ENCODE measurements at regions not wholly inside any gene's neighbourhood (a gene's known extent, or its start where the extent isn't known, plus 50 kb on each side); places are given as distances from the start of the nearest gene placed in this dataset.

DNA sequence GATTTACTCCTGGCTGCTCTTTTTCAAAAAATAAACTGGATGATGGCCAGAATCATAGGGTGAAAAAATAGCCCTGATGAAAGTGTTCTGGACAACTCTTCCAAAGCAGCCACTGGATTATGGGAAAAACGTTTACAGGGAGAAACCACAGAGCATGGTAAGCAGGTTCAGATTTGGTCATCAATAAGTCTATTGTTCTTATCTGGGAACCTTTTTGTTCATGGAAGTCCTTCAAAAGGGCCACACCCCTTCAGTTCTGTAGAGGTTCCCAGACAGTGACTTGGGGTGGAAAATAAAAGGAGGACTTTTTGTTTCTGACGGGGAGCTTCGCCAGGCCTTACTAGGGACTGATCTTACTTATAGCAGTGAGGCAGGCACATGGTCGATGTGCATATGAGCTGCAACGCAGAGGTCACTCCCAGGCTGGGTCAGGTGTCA, 117.4 kb upstream of the SLC38A2 start:
- Histone ChIP-seq H2BK5ac (ENCODE audit: low read depth, low read length) (no peak overlapping the region), H3K4me3 (ENCODE audit: extremely low read depth in 1 of 4, insufficient read depth in 2 of 4, low read depth in 3 of 4, low read length in 4 of 4) (no peak overlapping the region), H3K4me2 (ENCODE audit: insufficient read depth in 1 of 2, low read depth in 2 of 2, low read length in 2 of 2) (no peak overlapping the region), H2BK12ac (ENCODE audit: low read depth, low read length) (no peak overlapping the region; the same call in 1 of the 2 replicates), H3K79me2 (ENCODE audit: control insufficient read depth in 1 of 2, insufficient read depth in 2 of 2, low read length in 2 of 2) (no peaks in the 10 kb centered on the region), H4K20me1 (replicated peaks in 1 of 2; ENCODE audit: control insufficient read depth in 1 of 2, insufficient read depth in 2 of 2, low read length in 2 of 2) (no peaks in the 10 kb centered on the region), H3K23ac (ENCODE audit: insufficient read length) (no peak overlapping the region), H2BK15ac (ENCODE audit: low read length) (no peak overlapping the region), H4K91ac (replicated peaks; ENCODE audit: insufficient read length, low read length) (no peak overlapping the region), H2BK20ac (ENCODE audit: low read length) (peak overlapping the region; percentile 38; the same call in 1 of the 2 replicates), H3K14ac (ENCODE audit: insufficient read length) (no peak overlapping the region), H3K9me3 (ENCODE audit: insufficient read depth in 2 of 2, low read depth in 1 of 2, low read length in 1 of 2) (no peaks in the 10 kb centered on the region), H3K79me1 (ENCODE audit: low read depth, low read length) (no peaks in the 10 kb centered on the region), H2BK120ac (replicated peaks; ENCODE audit: low read depth, low read length) (no peak overlapping the region), H2AK5ac (ENCODE audit: low read depth, low read length) (no peak overlapping the region), H4K5ac (ENCODE audit: insufficient read length, low read depth, low read length) (no peak overlapping the region), H3K18ac (ENCODE audit: extremely low read depth, low read length) (no peak overlapping the region), H3K36me3 (ENCODE audit: control insufficient read depth in 2 of 4, insufficient read depth in 4 of 4, low read length in 3 of 4) (no peaks in the 10 kb centered on the region), H3K9ac (replicated peaks in 1 of 4; ENCODE audit: extremely low read depth in 1 of 4, low read depth in 3 of 4, low read length in 3 of 4) (no peak overlapping the region), H3K23me2 (ENCODE audit: low read depth, low read length) (no peaks in the 10 kb centered on the region), H3K56ac (replicated peaks; ENCODE audit: insufficient read length, low read depth, low read length) (no peak overlapping the region), H2AFZ (ENCODE audit: low read length) (no peak overlapping the region), H3K4me1 (replicated peaks in 1 of 4; ENCODE audit: control insufficient read depth in 3 of 4, insufficient read depth in 4 of 4, low read length in 3 of 4) (peaks cover 0 to 7% (median 2%) of the 10 kb centered on the region in 4 experiments; a peak in 3 of 7 replicates), H3K4ac (replicated peaks; ENCODE audit: insufficient read length, low read depth, low read length) (no peak overlapping the region), H4K8ac (ENCODE audit: extremely low read depth, insufficient read depth, low read length) (no peak overlapping the region), H3K27ac (ENCODE audit: low read depth, low read length) (no peak overlapping the region), H3K27me3 (replicated peaks in 1 of 4; ENCODE audit: control insufficient read depth in 3 of 4, extremely low read depth in 1 of 4, insufficient read depth in 3 of 4, low read length in 3 of 4) (no peaks in the 10 kb centered on the region)
- POLR2A ChIA-PET (ENCODE audit: partially characterized antibody): no interaction called here
- no peak for DNase-seq (ENCODE audit: low read depth in 1 of 2, low spot score in 2 of 2)
- FAIRE-seq: no peak
- TF ChIP-seq, protein P1, sequence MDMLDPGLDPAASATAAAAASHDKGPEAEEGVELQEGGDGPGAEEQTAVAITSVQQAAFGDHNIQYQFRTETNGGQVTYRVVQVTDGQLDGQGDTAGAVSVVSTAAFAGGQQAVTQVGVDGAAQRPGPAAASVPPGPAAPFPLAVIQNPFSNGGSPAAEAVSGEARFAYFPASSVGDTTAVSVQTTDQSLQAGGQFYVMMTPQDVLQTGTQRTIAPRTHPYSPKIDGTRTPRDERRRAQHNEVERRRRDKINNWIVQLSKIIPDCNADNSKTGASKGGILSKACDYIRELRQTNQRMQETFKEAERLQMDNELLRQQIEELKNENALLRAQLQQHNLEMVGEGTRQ (IDR thresholded peaks at IDR 0.05; ENCODE audit: low read length): no peak
- TF ChIP-seq, protein P2, sequence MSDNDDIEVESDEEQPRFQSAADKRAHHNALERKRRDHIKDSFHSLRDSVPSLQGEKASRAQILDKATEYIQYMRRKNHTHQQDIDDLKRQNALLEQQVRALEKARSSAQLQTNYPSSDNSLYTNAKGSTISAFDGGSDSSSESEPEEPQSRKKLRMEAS (IDR thresholded peaks at IDR 0.05): 0 out of 2 replicates have a peak, but pooled peaks have one; percentile 31
- TF ChIP-seq RNF2 (IDR thresholded peaks at IDR 0.05; ENCODE audit: borderline replicate concordance, low read depth, low read length, missing control alignments, poor library complexity, severe bottlenecking) (no peak), SP2 (IDR thresholded peaks at IDR 0.05; ENCODE audit: low read length) (no peak), GTF2F1 (IDR thresholded peaks at IDR 0.05; ENCODE audit: borderline replicate concordance, low read depth, low read length) (no peak)
- 92% methylated on average over 5 of the region's 5 CpGs; no CpG with 5 or more reads in 1 of the 2 experiments for WGBS, 2 experiments (ENCODE audit: extremely low coverage in 1 of 2, insufficient coverage in 1 of 2, insufficient read length in 1 of 2, insufficient replicate concordance in 2 of 2, low coverage in 1 of 2, low lambda C conversion rate in 2 of 2, missing lambda C conversion rate in 1 of 2)
- CTCF ChIA-PET (ENCODE audit: partially characterized antibody): interaction anchor here (1.3 kb wide), 1 partner anchor 15 kb away, joined by 3 read pairs; no protein-coding TSS in a partner anchor
